AG04450 (cell line): ENCODE measurements at regions not wholly inside any gene's neighbourhood (a gene's known extent, or its start where the extent isn't known, plus 50 kb on each side); places are given as distances from the start of the nearest gene placed in this dataset.

Experiments
- CTCF ChIA-PET: fragments of 300-600, 350-600 bp; formaldehyde crosslinking; extraction: SDS; loops from one replicate; lab custom pipeline; 2022; ENCODE audit warnings: antibody characterized with exemption, inconsistent platforms; lab: Charles Lee
- POLR2A ChIA-PET: fragments of 350-600 bp; formaldehyde crosslinking; extraction: SDS; loops from one replicate; lab custom pipeline; 2021; ENCODE audit warnings: antibody characterized with exemption, inconsistent platforms; lab: Yijun Ruan, JAX
- DNase-seq: peaks from one replicate; pipeline ENCODE4 v3.0.0-alpha.2; 2011; ENCODE audit warnings: low read depth, low spot score
- H3K27ac ChIP-seq: one replicate; pipeline ENCODE4 v1.5.1; 2012; ENCODE audit warnings: low read depth, low read length, control low read depth
- H3K27me3 ChIP-seq: one replicate; pipeline ENCODE4 v1.6.0; 2012; ENCODE audit warnings: low read length; ENCODE audit not compliant: control insufficient read depth, insufficient read depth
- H3K4me3 ChIP-seq: 2 replicates; pipeline ENCODE4 v1.5.1; 2011; ENCODE audit warnings: mild to moderate bottlenecking, low read depth, low read length, control low read depth
- H3K9me3 ChIP-seq: 2 replicates; pipeline ENCODE4 v1.5.1; 2012; ENCODE audit warnings: low read length; ENCODE audit not compliant: control insufficient read depth, insufficient read depth
- CTCF ChIP-seq: IDR thresholded peaks from 2 replicates; pipeline ENCODE4 v1.5.1; 2011; ENCODE audit warnings: low read depth, low read length, control low read depth, inconsistent platforms

GRCh38 chr11:27201454-27202302 lies 161.1 kb downstream of the BBOX1 start:
- POLR2A ChIA-PET, result no interaction called here
- H3K4me3 ChIP-seq, result no peak overlapping the region
- CTCF ChIA-PET, result interaction anchor here (0.7 to 3.4 kb wide), 6 partner anchors 18 to 286 kb away, joined by 3 to 17 read pairs (median 4); partner anchors contain the start of gene LGR4
- H3K27me3 ChIP-seq, result peaks cover 2% of the 10 kb centered on the region
- no peak for DNase-seq
- no peaks in the 10 kb centered on the region for H3K9me3 ChIP-seq
- no peak overlapping the region for H3K27ac ChIP-seq
- TF ChIP-seq CTCF, result no peak

GRCh38 chr11:27200779-27201453 lies 160.3 kb downstream of the BBOX1 start:
- no peaks in the 10 kb centered on the region for H3K9me3 ChIP-seq
- H3K27me3 ChIP-seq, result peaks cover 2% of the 10 kb centered on the region
- no peak for TF ChIP-seq CTCF
- ChIA-PET POLR2A (no interaction called here), CTCF (interaction anchor here (0.9 to 3.4 kb wide), 4 partner anchors 94 to 285 kb away, joined by 3 to 17 read pairs (median 10); partner anchors contain the start of gene LGR4)
- no peak overlapping the region for H3K4me3 ChIP-seq
- no peak overlapping the region for H3K27ac ChIP-seq
- DNase-seq, result no peak

GRCh38 chr11:27196203-27196897 lies 155.7 kb downstream of the BBOX1 start:
- TF ChIP-seq CTCF, result no peak
- H3K4me3 ChIP-seq, result no peak overlapping the region
- H3K27me3 ChIP-seq, result no peaks in the 10 kb centered on the region
- no peak for DNase-seq
- no peak overlapping the region for H3K27ac ChIP-seq
- CTCF ChIA-PET, result interaction anchor here (1.0 to 1.8 kb wide), 4 partner anchors 9 to 290 kb away, joined by 3 to 10 read pairs (median 6); no protein-coding TSS in a partner anchor
- H3K9me3 ChIP-seq, result no peaks in the 10 kb centered on the region
- POLR2A ChIA-PET, result interaction anchor here (0.9 kb wide), 1 partner anchor 167 kb away, joined by 4 read pairs; the partner anchor contains the start of gene CCDC34

- DNase-seq, result no peak
- CTCF ChIA-PET, result interaction anchor here (1.0 to 1.8 kb wide), 4 partner anchors 9 to 290 kb away, joined by 3 to 10 read pairs (median 6); no protein-coding TSS in a partner anchor
- POLR2A ChIA-PET, result interaction anchor here (0.9 kb wide), 1 partner anchor 167 kb away, joined by 4 read pairs; the partner anchor contains the start of gene CCDC34
- no peak overlapping the region for H3K4me3 ChIP-seq
- H3K27ac ChIP-seq, result no peak overlapping the region
- no peaks in the 10 kb centered on the region for H3K9me3 ChIP-seq
- no peaks in the 10 kb centered on the region for H3K27me3 ChIP-seq
- TF ChIP-seq CTCF, result no peak
These were observed 155.2 kb downstream of the BBOX1 start for GRCh38 chr11:27195837-27196202.
